Gastrocnemius medialis (tissue), 4 donors: ENCODE measurements at regions not wholly inside any gene's neighbourhood (a gene's known extent, or its start where the extent isn't known, plus 50 kb on each side); places are given as distances from the start of the nearest gene placed in this dataset.

ENCODE experiments used
- POLR2A ChIP-seq, 2 donors: fragments of 450-650 bp; IDR thresholded peaks; one replicate each; pipeline ENCODE4 v1.6.1; 2017; ENCODE audit warnings: antibody characterized with exemption in 2 of 2, mild to moderate bottlenecking in 2 of 2, moderate library complexity in 2 of 2
- TF ChIP-seq, protein P1 (sequence below), 5 experiments: fragments of 450-650 bp in 3 of 5; fragments of 200-600 bp in 2 of 5; sonication (generic) in 2 of 5; IDR thresholded peaks in 4 of 5; conservative IDR thresholded peaks in 1 of 5; 1 replicate in 4 of 5; 2 replicates in 1 of 5; pipeline ENCODE4 v1.5.1; 2016 to 2019; ENCODE audit warnings: antibody characterized with exemption in 5 of 5, mild to moderate bottlenecking in 3 of 5, moderate library complexity in 3 of 5

DNA sequence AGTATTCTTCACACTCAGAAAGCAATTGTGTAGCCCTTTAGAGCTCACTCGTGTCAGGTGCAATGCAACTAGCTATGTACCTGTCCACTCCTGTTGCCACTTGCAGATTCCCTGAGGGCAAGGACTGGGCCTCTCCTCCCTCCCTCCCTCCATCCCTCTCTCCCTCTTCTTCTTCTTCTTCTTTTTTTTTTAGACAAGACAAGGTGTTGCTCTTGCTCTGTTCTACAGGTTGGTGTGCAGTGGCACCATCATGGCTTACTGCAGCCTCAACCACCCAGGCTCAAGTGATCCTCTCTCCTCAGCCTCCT is 119.7 kb downstream of the ACKR3 start:
- TF ChIP-seq, protein P1, sequence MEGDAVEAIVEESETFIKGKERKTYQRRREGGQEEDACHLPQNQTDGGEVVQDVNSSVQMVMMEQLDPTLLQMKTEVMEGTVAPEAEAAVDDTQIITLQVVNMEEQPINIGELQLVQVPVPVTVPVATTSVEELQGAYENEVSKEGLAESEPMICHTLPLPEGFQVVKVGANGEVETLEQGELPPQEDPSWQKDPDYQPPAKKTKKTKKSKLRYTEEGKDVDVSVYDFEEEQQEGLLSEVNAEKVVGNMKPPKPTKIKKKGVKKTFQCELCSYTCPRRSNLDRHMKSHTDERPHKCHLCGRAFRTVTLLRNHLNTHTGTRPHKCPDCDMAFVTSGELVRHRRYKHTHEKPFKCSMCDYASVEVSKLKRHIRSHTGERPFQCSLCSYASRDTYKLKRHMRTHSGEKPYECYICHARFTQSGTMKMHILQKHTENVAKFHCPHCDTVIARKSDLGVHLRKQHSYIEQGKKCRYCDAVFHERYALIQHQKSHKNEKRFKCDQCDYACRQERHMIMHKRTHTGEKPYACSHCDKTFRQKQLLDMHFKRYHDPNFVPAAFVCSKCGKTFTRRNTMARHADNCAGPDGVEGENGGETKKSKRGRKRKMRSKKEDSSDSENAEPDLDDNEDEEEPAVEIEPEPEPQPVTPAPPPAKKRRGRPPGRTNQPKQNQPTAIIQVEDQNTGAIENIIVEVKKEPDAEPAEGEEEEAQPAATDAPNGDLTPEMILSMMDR (IDR thresholded peaks at IDR 0.05 in 4 of 5, conservative IDR thresholded peaks at IDR 0.05 in 1 of 5), result no peak
- no peak for TF ChIP-seq POLR2A (IDR thresholded peaks at IDR 0.05)
